HG03135 (cell line): ENCODE measurements at regions not wholly inside any gene's neighbourhood (a gene's known extent, or its start where the extent isn't known, plus 50 kb on each side); places are given as distances from the start of the nearest gene placed in this dataset.
"Not testable (repeated sequence)": the region's sequence is repeated elsewhere in the genome, so short reads cannot be mapped to it uniquely, and the experiment has no call there.

ENCODE experiments used
- ATAC-seq: cut with Tn5 transposase; IDR thresholded peaks from one replicate; pipeline ENCODE4 v1.9.1; 2021; ENCODE audit warnings: mild to moderate bottlenecking, moderate library complexity; ENCODE audit not compliant: unreplicated experiment

DNA sequence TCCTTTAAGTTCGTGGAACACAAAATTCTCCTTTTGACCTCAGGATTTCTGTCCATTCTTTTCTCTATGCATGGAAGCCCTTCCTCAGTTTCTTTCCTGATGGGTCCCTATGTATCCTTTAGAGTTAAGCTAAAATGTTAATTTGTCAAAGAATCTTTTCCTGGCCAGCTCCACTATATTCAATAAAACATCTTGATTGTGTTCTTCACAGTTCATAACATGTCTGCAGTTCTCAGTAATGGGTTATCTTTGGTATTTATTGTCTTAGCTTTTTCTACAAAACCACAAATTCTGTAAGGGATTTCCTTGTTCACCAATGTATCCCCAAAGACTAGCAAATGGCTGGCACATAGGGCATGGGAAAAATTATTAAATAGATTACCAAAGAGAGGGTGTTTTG lies 998.5 kb downstream of the ADGRL2 start:
- no peak for ATAC-seq

DNA sequence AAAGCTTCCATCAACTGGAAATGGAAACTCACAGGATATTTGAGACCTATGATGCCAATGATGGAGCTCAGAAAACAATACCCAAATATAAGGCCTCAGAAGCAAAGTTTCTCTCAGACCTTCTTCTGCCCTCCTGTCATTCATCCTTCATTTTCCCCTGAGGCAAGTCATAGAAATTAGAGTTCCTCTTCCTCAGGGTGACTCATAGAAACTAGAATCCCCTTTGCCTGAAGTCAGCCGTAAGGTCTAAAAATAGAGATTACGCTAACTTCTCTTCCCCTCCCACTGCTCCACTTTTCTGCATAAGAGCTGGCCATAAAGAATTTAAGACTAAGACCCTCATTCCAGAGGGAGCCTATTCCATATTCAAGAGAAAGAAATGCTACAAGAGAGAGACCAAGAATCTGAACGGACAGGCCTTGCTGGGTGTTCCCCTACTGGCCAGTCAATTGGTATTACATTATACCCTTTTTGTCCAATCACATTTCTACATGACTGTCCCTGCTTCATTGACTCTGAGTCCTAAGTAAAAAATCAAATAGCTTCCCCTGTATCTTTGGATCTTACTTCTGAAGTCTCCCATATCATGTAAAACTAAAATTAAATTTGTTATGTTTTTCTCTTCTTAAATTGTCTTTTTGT lies 994.9 kb downstream of the ADGRL2 start:
- no peak for ATAC-seq

DNA sequence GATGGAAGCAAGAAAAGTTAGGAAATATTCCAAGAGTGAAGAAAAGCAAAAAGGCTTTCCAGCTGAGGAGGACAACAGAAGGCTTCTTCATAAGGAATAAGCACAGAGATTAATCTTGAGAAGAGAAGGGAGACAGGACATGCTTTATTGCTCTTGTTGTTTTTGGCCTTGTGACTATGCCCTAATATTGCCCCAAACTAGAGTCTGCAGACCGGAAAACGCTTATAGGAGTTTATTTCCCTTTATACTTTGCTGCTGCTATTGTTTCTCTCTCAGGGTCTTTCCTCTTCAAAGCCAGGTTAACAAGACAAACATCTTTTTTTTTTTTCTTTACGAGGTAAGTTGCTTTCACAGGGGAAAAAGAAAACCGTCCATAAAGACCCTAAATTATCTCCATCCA lies 991.4 kb downstream of the ADGRL2 start:
- no peak for ATAC-seq

DNA sequence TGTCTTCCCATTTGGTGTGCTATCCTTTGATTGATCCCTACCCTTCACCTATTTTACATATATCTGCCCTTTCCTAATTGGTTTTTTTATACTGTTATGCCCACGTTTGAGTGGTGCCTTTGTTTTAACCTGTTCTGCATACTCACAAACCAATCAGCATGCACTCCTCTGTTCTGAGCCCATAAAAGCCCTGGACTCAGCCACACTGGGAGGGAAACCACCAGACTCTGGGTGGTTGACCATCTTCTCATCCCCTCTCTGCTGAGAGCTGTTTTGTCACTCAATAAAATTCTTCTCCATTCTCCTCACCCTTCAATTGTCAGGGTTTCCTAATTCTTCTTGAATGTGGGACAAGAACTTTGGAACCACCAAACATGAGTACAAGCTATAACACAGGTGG lies 989.8 kb downstream of the ADGRL2 start:
- no peak for ATAC-seq

DNA sequence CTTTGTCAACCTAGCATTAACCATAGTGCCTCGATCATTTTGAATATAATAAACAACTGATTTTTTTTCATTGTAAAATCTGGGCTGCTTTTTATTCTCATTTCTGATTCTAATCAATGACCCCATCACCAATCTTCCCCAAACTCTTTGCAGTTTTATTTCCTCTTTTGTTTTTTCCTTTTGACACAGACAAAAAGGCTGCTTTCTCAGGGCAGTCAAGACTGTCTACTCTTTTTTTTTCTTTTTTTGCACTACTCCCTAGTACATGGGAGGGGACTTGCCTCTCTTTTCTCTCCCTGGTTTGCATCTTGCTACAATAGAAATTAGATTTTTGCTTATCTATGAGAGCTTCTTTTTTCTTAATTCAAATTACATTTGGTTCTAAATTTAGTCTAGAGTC lies 987.9 kb downstream of the ADGRL2 start:
- no peak for ATAC-seq

DNA sequence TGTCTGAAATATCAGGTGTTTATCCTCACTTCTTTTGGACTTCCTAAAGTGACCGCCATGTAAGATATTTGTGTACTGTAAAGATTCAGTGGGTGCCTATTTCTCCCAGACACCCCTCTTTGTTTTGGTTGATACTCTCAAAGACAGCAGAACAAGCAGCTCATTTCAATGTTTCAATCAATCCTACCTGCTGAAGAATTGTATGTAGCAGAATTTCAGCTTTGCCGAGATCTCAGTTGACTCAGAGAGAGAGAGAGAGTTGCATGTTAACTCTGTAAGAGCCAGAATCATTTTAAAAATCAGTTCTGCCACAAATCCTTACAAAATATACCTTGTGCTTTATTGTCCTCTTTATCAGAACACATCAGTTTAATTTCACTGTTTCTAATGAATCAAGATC lies 987.3 kb downstream of the ADGRL2 start:
- no peak for ATAC-seq

DNA sequence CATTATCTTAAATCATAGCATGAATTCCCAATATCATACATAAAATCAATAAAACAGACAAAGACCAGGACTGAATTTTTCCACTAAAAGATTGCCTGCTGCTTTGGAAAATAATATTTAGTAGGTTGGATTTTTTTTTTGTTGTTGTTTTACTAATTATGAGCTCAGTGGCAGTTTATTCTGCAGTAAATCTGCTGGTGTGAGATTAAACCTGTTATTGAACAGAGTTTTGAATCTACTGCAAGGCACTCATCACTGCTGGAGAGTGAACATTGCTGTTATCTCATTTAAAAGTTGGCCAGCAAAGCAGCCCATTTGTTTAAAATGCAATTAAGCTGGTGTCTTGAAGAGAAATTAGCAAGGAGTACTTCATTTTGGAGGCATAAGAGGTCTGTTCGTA lies 986.1 kb downstream of the ADGRL2 start:
- ATAC-seq: no peak

DNA sequence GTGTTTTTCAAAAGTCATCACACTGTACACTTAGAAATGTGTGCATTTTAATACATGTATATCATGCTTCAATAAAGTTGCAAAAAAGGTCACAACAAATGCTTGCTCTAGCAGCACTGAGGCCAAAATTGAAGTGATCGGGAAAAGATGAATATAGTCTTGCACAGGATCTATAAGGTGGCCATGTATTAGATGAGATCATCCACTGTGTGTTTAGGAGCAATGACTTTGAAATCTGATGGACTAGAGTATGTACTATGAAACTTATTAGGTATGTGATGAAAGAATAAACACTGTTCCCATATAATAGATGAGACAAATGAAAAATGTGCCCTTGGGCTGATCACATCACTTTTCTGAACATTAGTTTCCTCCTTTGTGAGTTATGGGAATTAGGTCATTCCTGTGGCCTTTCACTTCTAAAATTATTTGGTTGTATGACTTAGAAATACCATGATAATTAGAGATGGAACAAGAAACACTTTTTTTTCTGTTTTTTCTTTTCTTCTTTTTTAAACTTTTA lies 984.6 kb downstream of the ADGRL2 start:
- no peak for ATAC-seq

DNA sequence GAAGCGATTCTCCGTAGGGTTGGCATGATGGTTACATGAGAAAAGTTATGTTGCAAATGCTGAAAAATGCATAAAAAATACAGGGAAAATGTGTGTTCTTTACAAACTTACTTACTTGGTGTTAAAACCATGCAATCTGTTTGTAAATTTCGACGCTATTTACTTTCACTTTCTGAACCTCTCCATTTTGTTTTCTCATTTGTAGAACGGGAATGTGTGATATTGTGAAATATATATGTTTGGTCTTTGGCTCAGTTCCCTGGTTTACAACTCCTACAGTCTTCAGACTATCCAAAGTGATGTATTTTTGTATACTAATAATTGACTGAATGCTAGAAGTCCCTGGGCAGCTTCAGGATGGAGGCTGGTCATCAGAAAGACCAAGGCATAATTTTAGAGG lies 982.3 kb downstream of the ADGRL2 start:
- no peak for ATAC-seq

DNA sequence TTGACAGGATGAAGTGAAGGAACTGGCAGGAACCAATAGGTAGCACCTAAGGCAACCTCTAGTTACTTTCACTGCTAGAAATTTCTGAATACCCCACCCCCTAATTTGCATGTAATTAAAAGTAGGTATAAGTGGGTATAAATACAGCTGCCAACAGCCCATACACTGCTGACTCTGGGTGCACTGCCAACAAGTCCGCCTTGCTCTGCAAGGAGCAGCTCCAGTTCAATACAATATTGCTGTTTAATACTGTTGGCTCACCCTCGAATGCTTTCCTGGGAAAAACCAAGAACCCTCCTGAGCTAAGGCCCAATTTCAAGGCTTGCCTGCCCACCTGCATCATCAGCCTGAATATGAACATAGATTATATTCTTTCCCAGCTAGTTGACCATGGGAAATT lies 981.9 kb downstream of the ADGRL2 start:
- no peak for ATAC-seq

DNA sequence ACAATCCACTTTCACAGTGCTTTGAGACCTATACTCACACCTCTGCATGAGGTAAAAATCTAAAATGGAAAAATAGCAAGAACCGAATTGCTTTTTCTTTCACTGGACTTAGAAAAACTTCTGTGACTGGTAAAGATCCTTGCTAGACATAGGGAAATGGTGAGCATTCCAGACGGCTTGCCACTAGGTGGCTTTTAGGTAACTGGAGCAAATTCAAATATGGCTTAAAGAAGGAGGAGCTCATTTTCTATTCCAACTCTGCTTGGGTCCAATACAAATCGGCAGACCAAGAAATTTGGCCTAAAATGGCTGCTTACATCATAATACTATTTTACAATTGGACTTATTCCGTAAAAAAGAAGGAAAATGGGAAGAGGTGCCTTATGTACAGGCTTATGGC lies 977.9 kb downstream of the ADGRL2 start:
- ATAC-seq: no peak

DNA sequence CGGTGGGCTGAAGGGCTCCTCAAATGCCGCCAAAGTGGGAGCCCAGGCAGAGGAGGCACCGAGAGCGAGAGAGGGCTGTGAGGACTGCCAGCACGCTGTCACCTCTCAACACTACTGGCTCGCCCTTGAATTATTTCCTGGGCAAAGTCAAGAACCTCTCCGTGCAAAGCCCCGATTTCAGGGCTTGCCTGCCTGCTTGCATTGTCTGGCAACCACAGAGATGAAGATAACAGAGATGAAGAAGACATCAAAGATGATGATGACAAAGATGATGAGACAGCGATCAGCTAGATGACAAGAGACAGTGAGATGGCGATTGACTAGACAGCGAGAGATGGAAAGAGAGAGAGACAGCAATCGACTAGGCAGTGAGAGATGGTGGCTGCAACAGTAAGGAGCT lies 976.5 kb downstream of the ADGRL2 start:
- ATAC-seq: no peak

DNA sequence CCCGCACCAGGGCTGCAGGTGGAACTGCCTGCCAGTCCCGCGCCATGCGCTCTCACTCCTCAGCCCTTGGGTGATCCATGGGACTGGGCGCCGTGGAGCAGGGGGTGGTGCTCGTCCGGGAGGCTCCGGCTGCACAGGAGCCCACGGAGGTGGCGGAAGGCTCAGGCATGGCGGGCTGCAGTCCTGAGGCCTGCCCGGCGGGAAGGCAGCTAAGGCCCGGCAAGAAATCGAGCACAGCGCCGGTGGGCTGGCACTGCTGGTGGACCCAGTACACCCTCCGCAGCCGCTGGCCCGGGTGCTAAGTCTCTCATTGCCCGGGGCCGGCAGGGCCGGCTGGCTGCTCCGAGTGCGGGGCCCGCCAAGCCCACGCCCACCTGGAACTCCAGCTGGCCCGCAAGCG lies 976.0 kb downstream of the ADGRL2 start:
- not testable (repeated sequence) for ATAC-seq

DNA sequence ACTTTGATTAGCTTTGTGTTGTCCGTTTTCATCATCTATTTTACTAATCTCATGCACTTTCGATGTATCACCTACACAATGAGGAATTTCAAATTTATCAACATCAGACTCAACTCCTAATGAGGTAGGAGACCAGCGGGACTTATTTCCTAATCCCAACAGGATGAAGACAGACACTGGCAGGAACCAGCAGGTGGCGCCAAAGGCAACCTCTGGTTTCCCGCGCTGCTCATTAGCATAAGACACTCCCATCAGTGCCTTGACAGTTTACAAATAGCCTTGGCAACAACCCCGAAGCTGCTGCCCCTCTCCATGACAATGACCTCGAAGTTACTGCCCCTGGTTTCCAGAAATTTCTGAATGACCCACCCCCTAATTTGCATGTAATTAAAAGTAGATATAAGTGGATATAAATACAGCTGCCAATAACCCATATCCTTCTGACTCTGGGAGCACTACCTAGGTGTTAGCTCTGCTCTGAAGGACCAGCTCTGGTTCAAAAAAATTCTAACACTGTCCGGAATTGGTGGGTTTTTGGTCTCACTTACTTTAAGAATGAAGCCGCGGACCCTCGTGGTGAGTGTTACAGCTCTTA lies 974.8 kb downstream of the ADGRL2 start:
- ATAC-seq: no peak

DNA sequence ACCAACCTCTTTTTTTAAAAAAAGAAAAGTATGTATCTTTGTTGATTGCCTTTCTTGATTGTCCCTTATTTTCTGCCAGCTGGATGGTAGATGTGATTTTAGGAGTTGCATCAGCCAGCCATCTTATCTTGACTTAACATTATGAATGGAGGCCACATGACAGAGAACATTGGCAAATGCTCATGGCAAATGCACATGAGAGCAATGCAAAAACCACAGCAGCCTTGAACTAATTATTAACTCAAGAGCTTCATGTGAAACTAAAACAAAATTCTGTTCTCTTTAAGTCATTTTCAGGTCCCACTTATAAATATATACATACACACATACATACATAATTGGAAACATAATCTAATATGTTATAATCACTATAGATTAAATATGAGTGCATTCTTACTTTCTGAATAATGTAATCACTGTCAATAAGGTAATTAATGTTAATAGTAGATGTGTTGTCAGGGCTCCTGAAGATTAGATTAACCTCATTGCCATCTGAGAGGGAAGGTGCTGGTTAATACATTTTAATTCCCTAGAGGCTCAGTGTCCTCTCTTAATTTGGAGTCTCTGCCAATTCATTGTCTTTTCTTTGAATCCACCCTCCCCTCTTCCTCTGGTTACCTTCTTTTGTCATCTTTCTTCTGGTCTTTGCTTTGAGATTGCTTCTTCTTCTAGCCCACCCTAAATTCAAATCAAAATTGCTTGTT lies 962.2 kb downstream of the ADGRL2 start:
- peak; percentile 94 for ATAC-seq

DNA sequence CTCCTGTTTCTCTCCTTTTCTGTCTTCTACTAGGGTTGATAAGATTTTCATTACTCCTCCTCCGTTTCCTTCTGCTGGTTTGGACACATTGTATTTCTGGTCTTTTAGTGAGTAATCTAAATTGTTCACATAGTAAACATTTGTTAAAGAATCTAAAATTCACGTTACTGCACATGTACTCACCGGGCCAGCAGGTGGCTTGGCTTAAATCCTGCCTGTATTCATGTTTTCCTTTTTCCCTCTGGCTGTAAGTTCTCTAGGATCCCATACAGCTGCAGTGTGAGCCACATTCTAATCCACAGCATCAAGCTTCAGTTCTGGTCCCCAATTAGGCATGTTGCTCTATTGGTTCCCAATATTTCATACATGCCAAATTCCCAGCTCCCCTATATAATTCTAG lies 958.3 kb downstream of the ADGRL2 start:
- ATAC-seq: no peak

DNA sequence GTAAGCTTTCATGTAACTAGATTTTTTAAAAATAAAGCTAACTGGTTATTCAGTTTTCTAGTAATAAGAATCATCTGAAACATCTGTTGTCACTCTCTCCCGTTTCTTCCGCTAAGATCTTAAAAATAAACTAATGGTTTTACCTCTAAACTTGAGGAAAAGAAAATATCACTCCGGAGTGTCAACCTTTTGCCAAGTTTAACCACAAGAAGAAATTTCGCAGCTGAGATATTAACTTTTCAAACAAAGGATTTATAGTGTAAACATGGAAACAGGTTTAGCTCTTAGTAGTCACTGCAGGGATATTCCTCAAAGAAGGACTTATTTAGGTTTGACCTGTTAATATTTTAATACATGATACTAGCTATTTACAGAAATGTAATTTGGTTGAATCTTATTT lies 954.9 kb downstream of the ADGRL2 start:
- no peak for ATAC-seq

DNA sequence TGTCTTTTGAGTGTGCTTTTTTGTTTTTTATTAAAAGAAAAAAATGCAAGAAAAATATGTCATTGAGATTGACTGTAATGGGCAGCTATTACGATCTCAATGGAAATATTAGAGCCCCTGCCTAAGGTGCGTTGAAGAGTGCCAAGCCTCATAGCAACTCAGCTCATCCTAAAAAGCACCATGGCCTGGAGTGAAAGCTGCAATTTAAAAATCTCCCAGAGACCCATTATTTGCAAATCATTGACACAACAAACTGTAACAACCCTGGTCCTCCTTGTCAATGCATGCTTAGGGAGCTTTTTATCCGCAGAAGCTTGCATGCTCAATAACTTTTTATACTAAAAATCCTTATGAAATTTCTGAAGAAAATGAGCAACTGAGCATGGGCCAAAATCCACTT lies 954.5 kb downstream of the ADGRL2 start:
- no peak for ATAC-seq

DNA sequence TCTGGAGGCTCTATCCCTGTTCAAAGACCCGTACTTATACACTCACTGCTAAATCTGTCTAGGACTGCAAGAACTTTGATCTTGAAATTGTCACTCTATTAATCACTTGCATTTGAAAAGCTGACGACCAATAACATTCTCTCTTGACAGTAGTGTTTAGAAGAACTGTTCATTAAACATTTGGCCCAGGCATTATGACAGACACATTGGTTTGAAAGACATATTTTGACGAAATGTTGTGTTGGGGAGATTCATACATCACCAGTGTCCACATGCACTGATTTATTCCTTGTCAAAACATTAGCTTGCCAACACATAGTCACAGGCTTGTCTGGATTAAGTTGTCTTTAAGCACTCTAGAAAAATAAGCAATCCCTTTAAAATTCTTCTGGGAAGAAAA lies 951.3 kb downstream of the ADGRL2 start:
- ATAC-seq: no peak

DNA sequence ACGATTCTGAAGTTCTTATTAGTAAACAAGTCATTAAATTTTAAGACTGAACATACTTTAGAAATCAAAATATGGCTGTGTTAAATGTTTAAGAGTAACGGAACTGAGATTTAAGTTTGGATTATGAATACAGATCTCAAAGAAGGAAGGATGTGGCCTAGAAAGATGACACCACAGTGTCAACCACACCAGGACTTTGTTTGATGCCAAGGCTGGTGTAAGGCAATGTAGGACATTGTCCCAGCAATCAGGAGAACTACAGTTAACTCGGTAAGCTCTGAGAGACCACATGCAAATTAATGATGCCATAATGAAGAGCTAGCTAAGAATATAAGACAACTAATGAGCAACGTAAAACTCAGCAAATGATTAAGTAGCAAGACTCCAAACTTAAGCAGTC lies 932.9 kb downstream of the ADGRL2 start:
- ATAC-seq: no peak

DNA sequence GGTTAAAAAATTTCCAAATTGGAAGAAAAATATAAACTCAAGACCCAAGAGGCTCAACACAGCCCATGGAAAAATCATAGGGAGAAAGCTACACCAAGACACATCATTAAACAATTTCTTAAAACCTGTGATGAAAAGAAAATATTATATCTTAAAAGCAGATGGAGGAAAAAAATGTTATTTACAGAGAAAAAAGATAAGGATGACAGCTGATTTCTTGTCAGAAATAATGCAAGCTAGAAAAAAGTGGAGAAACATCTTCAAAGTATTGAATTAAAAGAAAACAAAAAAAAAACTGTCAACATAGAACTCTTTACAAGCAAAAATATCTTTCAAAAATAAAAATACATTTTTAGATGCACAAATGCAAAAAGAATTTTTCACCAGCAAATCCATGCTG lies 930.5 kb downstream of the ADGRL2 start:
- no peak for ATAC-seq

DNA sequence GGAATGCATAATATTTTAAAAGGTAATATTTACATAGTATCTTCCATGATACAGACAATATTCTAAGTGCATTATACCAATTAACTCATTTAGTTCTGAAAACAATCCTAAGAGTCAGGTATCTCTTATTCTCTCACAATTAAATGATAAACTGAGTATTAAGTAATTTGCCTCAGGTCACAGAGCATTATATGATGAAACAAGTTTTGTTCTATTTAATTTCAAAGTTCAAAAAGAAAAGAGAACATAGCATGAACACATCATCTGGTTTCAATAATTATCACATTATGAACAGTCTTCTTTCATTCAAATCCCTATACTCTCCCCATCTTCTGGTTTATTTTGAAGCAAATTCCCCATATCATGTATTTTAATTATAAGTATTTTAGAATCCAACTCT lies 927.5 kb downstream of the ADGRL2 start:
- ATAC-seq: no peak
